ENCODE measurements at regions not wholly inside any gene's neighbourhood (a gene's known extent, or its start where the extent isn't known, plus 50 kb on each side); places are given as distances from the start of the nearest gene placed in this dataset.

- TF ChIP-seq MTA2 (IDR thresholded peaks at IDR 0.05; ENCODE audit: low read depth) = no peak
- TF ChIP-seq CEBPB (tag; IDR thresholded peaks at IDR 0.05) = no peak
- TF ChIP-seq TCF15 (CRISPR knock-in tag; IDR thresholded peaks at IDR 0.05) = no peak
- TF ChIP-seq POLR3G (IDR thresholded peaks at IDR 0.05; ENCODE audit: extremely low read depth, insufficient read length, insufficient replicate concordance) = no peak
- TF ChIP-seq TCFL5 (CRISPR knock-in tag; conservative IDR thresholded peaks at IDR 0.05) = no peak
Observed at GRCh38 chr1:119209061-119209460, 68.6 kb upstream of the WARS2 start (continued).

GRCh38 chr1:119209596-119210295, 69.3 kb upstream of the WARS2 start:
- CTCF ChIA-PET (ENCODE audit: low intra/inter-chr PET ratio) = no interaction called here
- TF ChIP-seq KLF6 (CRISPR knock-in tag; IDR thresholded peaks at IDR 0.05; ENCODE audit: borderline replicate concordance) (no peak), ZNF253 (CRISPR knock-in tag; conservative IDR thresholded peaks at IDR 0.05) (no peak), ATF4 (CRISPR knock-in tag; IDR thresholded peaks at IDR 0.05) (no peak), SRSF7 (optimal IDR thresholded peaks at IDR 0.05; ENCODE audit: low read depth, low read length) (no peak), GATAD2A (IDR thresholded peaks at IDR 0.05) (no peak), TBL1XR1 (IDR thresholded peaks at IDR 0.05; ENCODE audit: low read length in 2 of 2) (no peak), SMARCA4 (IDR thresholded peaks at IDR 0.05) (no peak), OTX1 (CRISPR knock-in tag; IDR thresholded peaks at IDR 0.05) (no peak), ZNF785 (CRISPR knock-in tag; IDR thresholded peaks at IDR 0.05) (no peak), ELF2 (CRISPR knock-in tag; IDR thresholded peaks at IDR 0.05) (no peak), ZKSCAN8 (CRISPR knock-in tag; IDR thresholded peaks at IDR 0.05) (no peak)
- TF ChIP-seq, protein P1, sequence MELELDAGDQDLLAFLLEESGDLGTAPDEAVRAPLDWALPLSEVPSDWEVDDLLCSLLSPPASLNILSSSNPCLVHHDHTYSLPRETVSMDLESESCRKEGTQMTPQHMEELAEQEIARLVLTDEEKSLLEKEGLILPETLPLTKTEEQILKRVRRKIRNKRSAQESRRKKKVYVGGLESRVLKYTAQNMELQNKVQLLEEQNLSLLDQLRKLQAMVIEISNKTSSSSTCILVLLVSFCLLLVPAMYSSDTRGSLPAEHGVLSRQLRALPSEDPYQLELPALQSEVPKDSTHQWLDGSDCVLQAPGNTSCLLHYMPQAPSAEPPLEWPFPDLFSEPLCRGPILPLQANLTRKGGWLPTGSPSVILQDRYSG (tag; conservative IDR thresholded peaks at IDR 0.05; ENCODE audit: low read depth) = no peak

More at GRCh38 chr1:119209596-119210295, 69.3 kb upstream of the WARS2 start:
- Histone ChIP-seq H4K20me1 (replicated peaks; ENCODE audit: control insufficient read depth, insufficient read depth, low read length) (no peaks in the 10 kb centered on the region), H3K27ac (ENCODE audit: extremely low read depth, low read depth, low read length) (no peak overlapping the region), H3K4me3 (no peak overlapping the region), H3K79me2 (ENCODE audit: control insufficient read depth, insufficient read depth, low read length) (no peaks in the 10 kb centered on the region), H3K36me3 (ENCODE audit: control insufficient read depth, insufficient read depth, low read length) (no peaks in the 10 kb centered on the region), H3K27me3 (ENCODE audit: control insufficient read depth in 2 of 2, insufficient read depth in 2 of 2, low read length in 2 of 2) (no peaks in the 10 kb centered on the region), H3K9ac (ENCODE audit: insufficient read depth in 1 of 2, low read depth in 2 of 2, low read length in 2 of 2) (no peak overlapping the region), H2AFZ (ENCODE audit: low read depth, low read length) (no peak overlapping the region), H3K4me2 (ENCODE audit: insufficient read depth, low read length) (no peak overlapping the region), H3K4me1 (replicated peaks in 1 of 2; ENCODE audit: control insufficient read depth in 2 of 2, insufficient read depth in 2 of 2, low read length in 2 of 2) (peaks cover 0 to 6% of the 10 kb centered on the region in 2 experiments; a peak in 2 of 5 replicates), H3K9me3 (replicated peaks; ENCODE audit: control insufficient read depth, insufficient read depth, low read depth, low read length) (no peaks in the 10 kb centered on the region), H3K9me1 (ENCODE audit: control insufficient read depth, insufficient read depth, low read length) (no peaks in the 10 kb centered on the region)
- DNase-seq (ENCODE audit: extremely low read depth in 1 of 4, low spot score in 3 of 4) (no peak), FAIRE-seq (no peak), ATAC-seq (no peak)
- BruUV-seq (replicated peaks) = no TSS peak
- in situ Hi-C loops (cut with MboI) = no loop called here
- intact Hi-C loops (cut with micrococcal nuclease) = no loop called here
- POLR2A ChIA-PET = interaction anchor here (0.7 kb wide), 1 partner anchor 144 kb away, joined by 4 read pairs; no protein-coding TSS in a partner anchor
- WGBS (ENCODE audit: insufficient coverage, low coverage, missing lambda C conversion rate) = 0% methylated on average over 1 of the region's 1 CpG
